ENCODE measurements at regions not wholly inside any gene's neighbourhood (a gene's known extent, or its start where the extent isn't known, plus 50 kb on each side); places are given as distances from the start of the nearest gene placed in this dataset.

DNA sequence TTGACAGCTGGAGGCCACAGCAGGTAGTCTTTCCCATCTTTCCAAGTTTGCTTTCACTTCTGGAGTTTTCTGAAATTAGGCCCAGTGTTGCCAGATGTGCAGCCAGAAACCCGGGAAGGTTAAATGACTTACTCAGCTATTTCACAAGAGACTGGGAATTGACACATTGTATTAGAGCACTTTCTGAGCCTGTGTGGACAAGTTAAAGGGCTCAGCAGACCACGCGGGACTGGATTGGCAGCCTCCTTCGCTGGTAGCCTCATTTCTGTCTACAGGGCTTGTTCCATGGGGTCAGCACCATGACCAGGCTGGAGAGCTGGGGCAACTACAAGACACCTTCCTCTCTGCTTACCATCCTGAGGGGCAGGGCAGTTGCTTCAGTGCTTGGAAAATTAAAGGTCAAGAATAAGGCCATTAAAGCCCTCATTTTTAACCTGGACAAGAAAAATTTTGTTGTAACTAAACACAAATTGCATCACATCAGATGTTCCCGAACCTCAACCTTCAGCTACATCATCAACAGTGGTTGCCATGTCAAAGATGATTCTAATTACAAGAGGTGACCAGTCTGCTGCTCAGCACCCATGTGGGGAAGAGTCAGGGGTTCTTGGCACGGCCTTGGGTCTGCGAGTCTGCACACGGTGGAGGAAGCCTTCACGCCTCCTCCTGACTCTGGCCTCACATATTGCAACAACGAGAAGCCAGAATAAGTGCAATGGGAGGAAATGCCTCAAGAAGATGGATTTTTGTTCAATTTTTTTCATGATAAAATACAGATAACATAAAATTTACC lies 279.5 kb upstream of the RAB6C start:
- no peaks in the 10 kb centered on the region for H3K4me1 ChIP-seq
- no peaks in the 10 kb centered on the region for H3K27me3 ChIP-seq (ENCODE audit: control insufficient read depth, insufficient read depth, low read length)
- no peaks in the 10 kb centered on the region for H3K36me3 ChIP-seq (ENCODE audit: control insufficient read depth, insufficient read depth, low read length)
- TF ChIP-seq, protein P1, sequence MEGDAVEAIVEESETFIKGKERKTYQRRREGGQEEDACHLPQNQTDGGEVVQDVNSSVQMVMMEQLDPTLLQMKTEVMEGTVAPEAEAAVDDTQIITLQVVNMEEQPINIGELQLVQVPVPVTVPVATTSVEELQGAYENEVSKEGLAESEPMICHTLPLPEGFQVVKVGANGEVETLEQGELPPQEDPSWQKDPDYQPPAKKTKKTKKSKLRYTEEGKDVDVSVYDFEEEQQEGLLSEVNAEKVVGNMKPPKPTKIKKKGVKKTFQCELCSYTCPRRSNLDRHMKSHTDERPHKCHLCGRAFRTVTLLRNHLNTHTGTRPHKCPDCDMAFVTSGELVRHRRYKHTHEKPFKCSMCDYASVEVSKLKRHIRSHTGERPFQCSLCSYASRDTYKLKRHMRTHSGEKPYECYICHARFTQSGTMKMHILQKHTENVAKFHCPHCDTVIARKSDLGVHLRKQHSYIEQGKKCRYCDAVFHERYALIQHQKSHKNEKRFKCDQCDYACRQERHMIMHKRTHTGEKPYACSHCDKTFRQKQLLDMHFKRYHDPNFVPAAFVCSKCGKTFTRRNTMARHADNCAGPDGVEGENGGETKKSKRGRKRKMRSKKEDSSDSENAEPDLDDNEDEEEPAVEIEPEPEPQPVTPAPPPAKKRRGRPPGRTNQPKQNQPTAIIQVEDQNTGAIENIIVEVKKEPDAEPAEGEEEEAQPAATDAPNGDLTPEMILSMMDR (IDR thresholded peaks at IDR 0.05), result no peak
- no peak overlapping the region for H3K9ac ChIP-seq
- no peaks in the 10 kb centered on the region for H3K79me2 ChIP-seq
- no peak overlapping the region for H3K27ac ChIP-seq
- H3K4me2 ChIP-seq (ENCODE audit: low read length), result no peak overlapping the region
- H3K4me3 ChIP-seq (ENCODE audit: low read depth, low read length), result no peak overlapping the region
- no peak overlapping the region for H2AFZ ChIP-seq
- no peaks in the 10 kb centered on the region for H3K9me3 ChIP-seq (ENCODE audit: control insufficient read depth, low read length)

DNA sequence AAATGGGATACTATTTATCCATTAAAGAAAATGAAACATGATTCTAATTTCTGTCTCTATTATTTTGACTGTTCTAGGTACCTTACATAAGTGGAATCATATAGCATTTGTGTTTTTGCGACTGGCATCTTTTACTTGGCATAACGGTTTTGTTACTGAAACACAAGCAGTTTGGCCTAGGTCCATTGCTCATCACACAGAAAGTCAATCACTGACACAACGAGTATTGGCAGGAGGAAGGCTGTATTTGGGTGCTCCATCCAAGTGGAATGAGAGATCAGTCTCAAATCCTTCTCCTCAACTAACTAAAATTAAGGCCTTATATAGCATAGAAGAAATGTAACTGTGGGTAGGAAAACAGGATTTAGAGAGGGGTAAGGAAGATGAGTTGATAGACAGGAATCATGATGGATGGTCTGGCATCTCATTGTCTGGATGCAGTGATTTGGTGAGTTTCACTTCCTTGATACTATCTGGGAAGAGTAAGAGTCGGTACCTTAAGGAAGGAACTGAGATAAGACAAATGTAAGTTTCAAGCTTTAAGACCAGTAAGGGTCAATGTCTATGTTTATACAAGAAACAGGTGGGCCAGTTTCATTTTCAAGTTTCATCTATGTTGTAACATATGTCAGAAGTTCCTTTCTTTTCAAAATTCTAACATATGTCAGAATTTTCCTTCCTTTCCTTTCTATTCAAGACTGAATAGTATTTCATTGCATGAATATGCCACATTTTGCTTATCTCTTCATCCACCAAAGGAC lies 276.9 kb upstream of the RAB6C start:
- Histone ChIP-seq H2AFZ (no peak overlapping the region), H3K27ac (no peak overlapping the region), H3K4me3 (ENCODE audit: low read depth, low read length) (no peak overlapping the region), H3K79me2 (no peaks in the 10 kb centered on the region), H3K27me3 (ENCODE audit: control insufficient read depth, insufficient read depth, low read length) (no peaks in the 10 kb centered on the region), H3K4me1 (no peaks in the 10 kb centered on the region), H3K9me3 (ENCODE audit: control insufficient read depth, low read length) (no peaks in the 10 kb centered on the region), H3K36me3 (ENCODE audit: control insufficient read depth, insufficient read depth, low read length) (no peaks in the 10 kb centered on the region), H3K4me2 (ENCODE audit: low read length) (no peak overlapping the region), H3K9ac (no peak overlapping the region)
- TF ChIP-seq, protein P1 (IDR thresholded peaks at IDR 0.05), result no peak

DNA sequence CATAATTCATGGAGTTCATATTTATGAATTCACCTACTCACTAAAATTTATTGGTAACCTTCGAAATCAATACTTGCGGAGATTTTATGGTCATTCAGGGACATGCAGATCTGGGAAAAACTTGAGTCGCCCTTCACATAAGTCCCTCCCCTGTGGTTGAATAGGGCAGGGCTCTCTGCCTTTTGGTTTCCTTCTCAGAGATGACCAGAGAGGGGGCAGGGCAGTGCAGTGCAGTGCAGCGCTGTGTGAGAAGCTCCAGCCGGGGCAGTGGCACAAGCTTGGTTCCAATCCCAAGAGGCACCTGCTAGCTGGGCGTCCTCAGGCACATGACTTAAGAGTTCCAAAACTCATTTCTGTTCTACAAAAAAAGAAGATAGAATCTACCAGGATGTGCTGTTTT lies 274.4 kb upstream of the RAB6C start:
- Histone ChIP-seq H3K27me3 (ENCODE audit: control insufficient read depth, insufficient read depth, low read length) (no peaks in the 10 kb centered on the region), H3K79me2 (no peaks in the 10 kb centered on the region), H3K9me3 (ENCODE audit: control insufficient read depth, low read length) (no peaks in the 10 kb centered on the region), H3K27ac (no peak overlapping the region), H3K4me1 (no peaks in the 10 kb centered on the region), H2AFZ (no peak overlapping the region), H3K4me2 (ENCODE audit: low read length) (no peak overlapping the region), H3K4me3 (ENCODE audit: low read depth, low read length) (no peak overlapping the region), H3K36me3 (ENCODE audit: control insufficient read depth, insufficient read depth, low read length) (no peaks in the 10 kb centered on the region), H3K9ac (no peak overlapping the region)
- TF ChIP-seq, protein P1 (IDR thresholded peaks at IDR 0.05), result no peak

DNA sequence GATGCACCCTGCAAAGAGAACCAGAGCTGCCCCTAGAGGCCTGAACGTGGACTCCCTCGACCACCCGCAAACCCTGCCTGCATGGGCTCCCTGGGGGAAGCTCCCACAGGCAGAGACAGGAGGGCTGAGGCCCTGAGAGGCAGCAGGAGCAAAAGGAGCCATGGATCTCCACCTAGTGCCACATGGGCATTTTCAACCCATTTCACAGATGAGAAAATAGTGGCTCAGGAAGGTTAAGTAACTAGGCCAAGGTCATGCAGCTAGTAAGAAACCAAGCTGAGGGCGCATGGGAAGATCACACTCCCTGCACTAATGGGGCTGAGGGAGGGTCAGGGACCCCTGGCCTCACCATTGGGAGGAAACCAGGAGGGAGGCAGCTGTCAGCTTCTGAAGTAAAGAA lies 271.7 kb upstream of the RAB6C start:
- TF ChIP-seq, protein P1 (IDR thresholded peaks at IDR 0.05), result no peak
- no peak overlapping the region for H3K27ac ChIP-seq
- H3K27me3 ChIP-seq (ENCODE audit: control insufficient read depth, insufficient read depth, low read length), result no peaks in the 10 kb centered on the region
- H3K4me3 ChIP-seq (ENCODE audit: low read depth, low read length), result no peak overlapping the region
- no peak overlapping the region for H3K9ac ChIP-seq
- H3K9me3 ChIP-seq (ENCODE audit: control insufficient read depth, low read length), result no peaks in the 10 kb centered on the region
- no peaks in the 10 kb centered on the region for H3K79me2 ChIP-seq
- H3K36me3 ChIP-seq (ENCODE audit: control insufficient read depth, insufficient read depth, low read length), result no peaks in the 10 kb centered on the region
- H3K4me2 ChIP-seq (ENCODE audit: low read length), result no peak overlapping the region
- no peaks in the 10 kb centered on the region for H3K4me1 ChIP-seq
- H2AFZ ChIP-seq, result no peak overlapping the region

Measured in parathyroid adenoma (tissue), 2 donors.